Urinary bladder (tissue), 4 donors: ENCODE measurements at regions not wholly inside any gene's neighbourhood (a gene's known extent, or its start where the extent isn't known, plus 50 kb on each side); places are given as distances from the start of the nearest gene placed in this dataset. TPM values are rescaled to one million over a fixed set of nuclear protein-coding genes. Genes with fewer than 3 reads are reported as not detected.

Experiments
- DNase-seq: peaks from one replicate; pipeline ENCODE4 v3.0.0-alpha.2; 2015; ENCODE audit errors: extremely low spot score
- H3K27ac ChIP-seq: one replicate; pipeline ENCODE4 v1.5.1; 2013; ENCODE audit warnings: low read depth, mild to moderate bottlenecking, moderate library complexity
- H3K36me3 ChIP-seq: one replicate; pipeline ENCODE4 v1.6.1; 2013; ENCODE audit warnings: mild to moderate bottlenecking, moderate library complexity; ENCODE audit not compliant: insufficient read depth
- H3K4me1 ChIP-seq: one replicate; pipeline ENCODE4 v1.6.1; 2013; ENCODE audit warnings: mild to moderate bottlenecking, moderate library complexity; ENCODE audit not compliant: insufficient read depth
- H3K4me3 ChIP-seq: one replicate; pipeline ENCODE4 v1.5.1; 2013; ENCODE audit warnings: low read depth, low read length
- WGBS: extraction: QIAGEN DNeasy Blood & Tissue Kit; methylation state at CpG from one replicate; pipeline ENCODE4 v1.1.7; 2013; 5-methylcytosine and 5-hydroxymethylcytosine counted together
- small RNA-seq: library from RNA; depleted of rRNA; stranded (forward); fragments of <200 nt; gene quantifications from one replicate; pipeline ENCODE3, GENCODE V24; 2014
- donor health status: healthy with polysubstance abuse.
- donor health status: healthy.

- 92% methylated on average over 4 of the region's 4 CpGs for WGBS
- no peak for DNase-seq
- no peaks in the 10 kb centered on the region for H3K4me1 ChIP-seq
- no peak overlapping the region for H3K4me3 ChIP-seq
- no peaks in the 10 kb centered on the region for H3K36me3 ChIP-seq
- H3K27ac ChIP-seq: no peak overlapping the region
Measured at GRCh38 chr14:101507836-101508150, 53.5 kb upstream of the DIO3 start.

GRCh38 chr14:101508196-101508947 is 52.9 kb upstream of the DIO3 start:
- WGBS: 93% methylated on average over 12 of the region's 12 CpGs
- no peaks in the 10 kb centered on the region for H3K36me3 ChIP-seq
- H3K4me3 ChIP-seq: no peak overlapping the region
- DNase-seq: no peak
- no peak overlapping the region for H3K27ac ChIP-seq
- H3K4me1 ChIP-seq: no peaks in the 10 kb centered on the region

- no peak for DNase-seq
- H3K36me3 ChIP-seq: no peaks in the 10 kb centered on the region
- 93% methylated on average over 18 of the region's 18 CpGs for WGBS
- no peak overlapping the region for H3K27ac ChIP-seq
- no peaks in the 10 kb centered on the region for H3K4me1 ChIP-seq
- no peak overlapping the region for H3K4me3 ChIP-seq
Measured at GRCh38 chr14:101508948-101509729, 52.2 kb upstream of the DIO3 start.

- WGBS: 93% methylated on average over 21 of the region's 21 CpGs
- no peaks in the 10 kb centered on the region for H3K4me1 ChIP-seq
- H3K27ac ChIP-seq: no peak overlapping the region
- H3K4me3 ChIP-seq: no peak overlapping the region
- no peak for DNase-seq
- no peaks in the 10 kb centered on the region for H3K36me3 ChIP-seq
Measured at GRCh38 chr14:101509730-101510371, 51.4 kb upstream of the DIO3 start.

- DNase-seq: no peak
- Histone ChIP-seq H3K4me1 (no peaks in the 10 kb centered on the region), H3K4me3 (no peak overlapping the region), H3K27ac (no peak overlapping the region), H3K36me3 (no peaks in the 10 kb centered on the region)
Measured at GRCh38 chr14:101511199-101511598, 50.1 kb upstream of the DIO3 start.

Small RNA genes lying in the stretch of these regions (small RNA-seq; reads per million reads assigned to genes)
- gene MIR1185-1: 0.38 reads per million, percentile 29 among the genes with 10 or more reads in this experiment
- 0.33 reads per million, percentile 16 among the genes with 10 or more reads in this experiment for gene MIR1185-2
- not detected for gene MIR1193
- gene MIR1197: 5.4 reads per million, percentile 92 among the genes with 10 or more reads in this experiment
- 125 reads per million, percentile 97 among the genes with 10 or more reads in this experiment for gene MIR134
- 17.8 reads per million, percentile 95 among the genes with 10 or more reads in this experiment for gene MIR154
- gene MIR299: 38.5 reads per million, percentile 96 among the genes with 10 or more reads in this experiment
- gene MIR300: not detected
- 60.8 reads per million, percentile 97 among the genes with 10 or more reads in this experiment for gene MIR323A
- gene MIR323B: 6.4 reads per million, percentile 92 among the genes with 10 or more reads in this experiment
- gene MIR329-1: not detected
- 0.12 reads per million for gene MIR329-2
- 134 reads per million, percentile 97 among the genes with 10 or more reads in this experiment for gene MIR369
- gene MIR377: 56.9 reads per million, percentile 96 among the genes with 10 or more reads in this experiment
- 19.7 reads per million, percentile 95 among the genes with 10 or more reads in this experiment for gene MIR379
- gene MIR380: 8.4 reads per million, percentile 93 among the genes with 10 or more reads in this experiment
- gene MIR381: 703 reads per million, percentile 99 among the genes with 10 or more reads in this experiment
- 1,049 reads per million, percentile 99 among the genes with 10 or more reads in this experiment for gene MIR409
- 2,017 reads per million, percentile 99 among the genes with 10 or more reads in this experiment for gene MIR411
- gene MIR412: 17.6 reads per million, percentile 95 among the genes with 10 or more reads in this experiment
- gene MIR485: 42.3 reads per million, percentile 96 among the genes with 10 or more reads in this experiment
- 58.2 reads per million, percentile 96 among the genes with 10 or more reads in this experiment for gene MIR487A
- 234 reads per million, percentile 98 among the genes with 10 or more reads in this experiment for gene MIR487B
- 19.5 reads per million, percentile 95 among the genes with 10 or more reads in this experiment for gene MIR494
- 43.2 reads per million, percentile 96 among the genes with 10 or more reads in this experiment for gene MIR495
- 6.2 reads per million, percentile 92 among the genes with 10 or more reads in this experiment for gene MIR496
- gene MIR539: 28.6 reads per million, percentile 96 among the genes with 10 or more reads in this experiment
- 5.3 reads per million, percentile 92 among the genes with 10 or more reads in this experiment for gene MIR541
- 17.7 reads per million, percentile 95 among the genes with 10 or more reads in this experiment for gene MIR543
- 0.09 reads per million for gene MIR544A
- gene MIR654: 1,517 reads per million, percentile 99 among the genes with 10 or more reads in this experiment
- gene MIR655: 8.9 reads per million, percentile 93 among the genes with 10 or more reads in this experiment
- 10.3 reads per million, percentile 94 among the genes with 10 or more reads in this experiment for gene MIR656
- 8.5 reads per million, percentile 93 among the genes with 10 or more reads in this experiment for gene MIR668
- gene MIR758: 27.9 reads per million, percentile 96 among the genes with 10 or more reads in this experiment
- 496 reads per million, percentile 98 among the genes with 10 or more reads in this experiment for gene MIR889
- not detected for gene RF00012
- not detected for gene RF00181
- gene SNORD114-10: 6.8 reads per million, percentile 93 among the genes with 10 or more reads in this experiment
- 14.7 reads per million, percentile 94 among the genes with 10 or more reads in this experiment for gene SNORD114-11
- gene SNORD114-12: 22,175 reads per million, percentile 100 among the genes with 10 or more reads in this experiment
- 9.3 reads per million, percentile 94 among the genes with 10 or more reads in this experiment for gene SNORD114-13
- gene SNORD114-14: 745 reads per million, percentile 99 among the genes with 10 or more reads in this experiment
- gene SNORD114-15: 41.4 reads per million, percentile 96 among the genes with 10 or more reads in this experiment
- gene SNORD114-16: not detected
- gene SNORD114-17: 277 reads per million, percentile 98 among the genes with 10 or more reads in this experiment
- 0.09 reads per million for gene SNORD114-18
- 0.38 reads per million, percentile 29 among the genes with 10 or more reads in this experiment for gene SNORD114-19
- 2,070 reads per million, percentile 99 among the genes with 10 or more reads in this experiment for gene SNORD114-20
- gene SNORD114-21: 231 reads per million, percentile 98 among the genes with 10 or more reads in this experiment
- 4,402 reads per million, percentile 100 among the genes with 10 or more reads in this experiment for gene SNORD114-22
- 335 reads per million, percentile 98 among the genes with 10 or more reads in this experiment for gene SNORD114-23
- 11.1 reads per million, percentile 94 among the genes with 10 or more reads in this experiment for gene SNORD114-24
- gene SNORD114-25: 958 reads per million, percentile 99 among the genes with 10 or more reads in this experiment
- gene SNORD114-26: not detected
- gene SNORD114-27: not detected
- 1,040 reads per million, percentile 99 among the genes with 10 or more reads in this experiment for gene SNORD114-28
- 1.9 reads per million, percentile 86 among the genes with 10 or more reads in this experiment for gene SNORD114-29
- not detected for gene SNORD114-30
- gene SNORD114-31: 0.15 reads per million
- 4.6 reads per million, percentile 91 among the genes with 10 or more reads in this experiment for gene SNORD114-5
- gene SNORD114-6: 0.18 reads per million
- not detected for gene SNORD114-7
- gene SNORD114-9: 1,257 reads per million, percentile 99 among the genes with 10 or more reads in this experiment
